B cell (primary cell): ENCODE measurements at regions not wholly inside any gene's neighbourhood (a gene's known extent, or its start where the extent isn't known, plus 50 kb on each side); places are given as distances from the start of the nearest gene placed in this dataset.

Experiments
- ATAC-seq: fragments of 200-7000 bp; cut with Tn5 transposase; one replicate; pipeline ENCODE4 v1.10.0; 2021; ENCODE audit warnings: low read depth, mild to moderate bottlenecking, moderate number of reproducible peaks, moderate library complexity
- CTCF ChIA-PET: fragments of 350-600 bp; sonication (Branson Sonifier 250); formaldehyde crosslinking; loops from one replicate; lab custom pipeline; 2021; ENCODE audit warnings: antibody characterized with exemption, inconsistent platforms; lab: Charles Lee
- POLR2A ChIA-PET: fragments of 350-600 bp; sonication (Branson Sonifier 250); formaldehyde crosslinking; loops from one replicate; lab custom pipeline; 2021; ENCODE audit warnings: antibody characterized with exemption; lab: Charles Lee
- DNase-seq: peaks from one replicate; pipeline ENCODE4 v3.0.0; 2013
- H2AFZ ChIP-seq: 2 replicates; pipeline ENCODE4 v1.6.1; 2012; ENCODE audit warnings: mild to moderate bottlenecking, low read depth, low read length; ENCODE audit not compliant: insufficient read depth, poor library complexity, severe bottlenecking
- H3K27ac ChIP-seq, 2 donors: 1 replicate in 1 of 2; 2 replicates in 1 of 2; pipeline ENCODE4 v1.5.1; 2012 to 2013; ENCODE audit warnings: low read length in 2 of 2, mild to moderate bottlenecking in 2 of 2, moderate library complexity in 1 of 2
- H3K27me3 ChIP-seq, 4 experiments: fragments of 200-600 bp in 1 of 4; sonication (generic) in 1 of 4; replicated peaks in 1 of 4; 1 replicate in 2 of 4; 2 replicates in 2 of 4; pipeline versions ENCODE4 v1.6.1 to v1.7.0; 2013 to 2016; ENCODE audit warnings: low read length in 3 of 4, mild to moderate bottlenecking in 2 of 4, mixed read lengths in 1 of 4, moderate library complexity in 1 of 4; ENCODE audit not compliant: insufficient read depth in 4 of 4, control insufficient read depth in 3 of 4; ENCODE audit errors: control extremely low read depth in 1 of 4
- H3K36me3 ChIP-seq, 2 experiments: replicated peaks in 1 of 2; 1 replicate in 1 of 2; 2 replicates in 1 of 2; pipeline versions ENCODE4 v1.6.1 to v1.7.1; 2013; ENCODE audit warnings: low read length in 1 of 2; ENCODE audit not compliant: insufficient read depth in 2 of 2, control insufficient read depth in 1 of 2; ENCODE audit errors: control extremely low read depth in 1 of 2, extremely low read depth in 1 of 2
- H3K4me1 ChIP-seq, 2 donors: fragments of 200-600 bp in 1 of 2; sonication (generic) in 1 of 2; 1 replicate in 1 of 2; 2 replicates in 1 of 2; pipeline versions ENCODE4 v1.5.1 to v1.6.1; 2013 to 2017; ENCODE audit warnings: low read length in 2 of 2; ENCODE audit not compliant: control insufficient read depth in 2 of 2, insufficient read depth in 2 of 2
- H3K4me2 ChIP-seq: replicated peaks from 2 replicates; pipeline ENCODE3; 2012; ENCODE audit warnings: mild to moderate bottlenecking, low read depth, low read length; ENCODE audit not compliant: poor library complexity, severe bottlenecking
- H3K4me3 ChIP-seq, 5 experiments: fragments of 200-600 bp in 1 of 5; sonication (generic) in 1 of 5; 1 replicate in 3 of 5; 2 replicates in 2 of 5; pipeline versions ENCODE4 v1.5.1 to v1.7.0; 2011 to 2016; ENCODE audit warnings: low read length in 4 of 5, mild to moderate bottlenecking in 4 of 5, low read depth in 2 of 5, control low read depth in 1 of 5, moderate library complexity in 1 of 5; ENCODE audit not compliant: insufficient read depth in 1 of 5; ENCODE audit errors: control extremely low read depth in 1 of 5, extremely low read depth in 1 of 5
- H3K79me2 ChIP-seq: fragments of 200-600 bp; sonication (generic); one replicate; pipeline ENCODE4 v1.6.0; 2016; ENCODE audit warnings: low read length; ENCODE audit not compliant: control insufficient read depth, insufficient read depth
- H3K9ac ChIP-seq: fragments of 200-600 bp; sonication (generic); 2 replicates; pipeline ENCODE4 v1.6.1; 2017; ENCODE audit warnings: mild to moderate bottlenecking, low read length, moderate library complexity
- H3K9me3 ChIP-seq, 3 donors: one replicate each; pipeline versions ENCODE4 v1.6.1 to v1.7.1; 2013; ENCODE audit warnings: low read length in 2 of 3; ENCODE audit not compliant: control insufficient read depth in 2 of 3, insufficient read depth in 1 of 3; ENCODE audit errors: control extremely low read depth in 1 of 3
- H4K20me1 ChIP-seq: 2 replicates; pipeline ENCODE4 v1.6.0; 2012; ENCODE audit warnings: mild to moderate bottlenecking, low read length; ENCODE audit not compliant: insufficient read depth, control insufficient read depth, poor library complexity, severe bottlenecking
- H3K27ac Mint-ChIP-seq: one replicate; pipeline ENCODE4 v1.8.0; 2021; ENCODE audit warnings: mixed read lengths
- H3K27me3 Mint-ChIP-seq: one replicate; pipeline ENCODE4 v1.8.0; 2021; ENCODE audit warnings: mixed read lengths
- H3K4me1 Mint-ChIP-seq: one replicate; pipeline ENCODE4 v1.8.0; 2021; ENCODE audit warnings: mixed read lengths
- H3K4me3 Mint-ChIP-seq: one replicate; pipeline ENCODE4 v1.8.0; 2021; ENCODE audit warnings: mixed read lengths
- H3K9me3 Mint-ChIP-seq: one replicate; pipeline ENCODE4 v1.8.0; 2022; ENCODE audit warnings: mixed read lengths; ENCODE audit not compliant: insufficient read depth
- CTCF ChIP-seq: fragments of 200-600 bp; IDR thresholded peaks from one replicate; pipeline ENCODE4 v1.8.0; 2022; ENCODE audit warnings: antibody characterized with exemption, mild to moderate bottlenecking
- EZH2 ChIP-seq: IDR thresholded peaks from 2 replicates; pipeline ENCODE4 v1.6.1; 2012; ENCODE audit warnings: borderline replicate concordance, low read depth, mild to moderate bottlenecking, moderate library complexity, low read length; ENCODE audit not compliant: insufficient read depth, poor library complexity, severe bottlenecking
- WGBS: methylation state at CpG from one replicate; pipeline ENCODE4 v1.1.5; 2013; ENCODE audit warnings: missing lambda C conversion rate; ENCODE audit not compliant: insufficient coverage; 5-methylcytosine and 5-hydroxymethylcytosine counted together
- intact Hi-C: fragments of 100-400 bp; cut with micrococcal nuclease; formaldehyde crosslinking; loops from one replicate; pipeline ENCODE4 v1.10.0; 2022

GRCh38 chr12:70091021-70091521 is 152.2 kb upstream of the CNOT2 start:
- Histone ChIP-seq H3K36me3 (no peaks in the 10 kb centered on the region), H3K4me1 (no peaks in the 10 kb centered on the region)

GRCh38 chr12:70094467-70094866 is 148.8 kb upstream of the CNOT2 start:
- no peak for ATAC-seq
- Mint-ChIP-seq H3K27me3 (peaks cover 4% of the 10 kb centered on the region), H3K4me3 (no peak overlapping the region), H3K9me3 (no peaks in the 10 kb centered on the region), H3K4me1 (no peaks in the 10 kb centered on the region), H3K27ac (no peak overlapping the region)
- Histone ChIP-seq H3K27ac (no peak overlapping the region), H3K9me3 (no peaks in the 10 kb centered on the region), H3K79me2 (no peaks in the 10 kb centered on the region), H2AFZ (no peak overlapping the region), H4K20me1 (no peaks in the 10 kb centered on the region), H3K36me3 (no peaks in the 10 kb centered on the region), H3K4me3 (no peak overlapping the region), H3K27me3 (no peaks in the 10 kb centered on the region), H3K4me2 (no peak overlapping the region), H3K4me1 (no peaks in the 10 kb centered on the region), H3K9ac (no peak overlapping the region)
- intact Hi-C loops = no loop called here
- DNase-seq = no peak
- CTCF ChIA-PET = no interaction called here
- TF ChIP-seq CTCF (no peak), EZH2 (no peak)
- POLR2A ChIA-PET = no interaction called here
- no CpG with 5 or more reads among the region's 2 CpGs for WGBS

More at GRCh38 chr12:70091021-70091521, 152.2 kb upstream of the CNOT2 start:
- WGBS = 83% methylated on average over 2 of the region's 4 CpGs
- Histone ChIP-seq H3K4me2 (no peak overlapping the region), H3K9ac (no peak overlapping the region), H3K9me3 (no peaks in the 10 kb centered on the region), H3K79me2 (no peaks in the 10 kb centered on the region), H4K20me1 (no peaks in the 10 kb centered on the region), H2AFZ (no peak overlapping the region), H3K27me3 (no peaks in the 10 kb centered on the region), H3K27ac (no peak overlapping the region), H3K4me3 (no peak overlapping the region)
- POLR2A ChIA-PET = no interaction called here
- intact Hi-C loops = no loop called here
- Mint-ChIP-seq H3K27ac (no peak overlapping the region), H3K9me3 (no peaks in the 10 kb centered on the region), H3K27me3 (no peaks in the 10 kb centered on the region), H3K4me1 (no peaks in the 10 kb centered on the region), H3K4me3 (no peak overlapping the region)
- no peak for TF ChIP-seq CTCF
- TF ChIP-seq EZH2 = no peak
- CTCF ChIA-PET = no interaction called here
- ATAC-seq (no peak), DNase-seq (no peak)
